RPMI7951 (cell line): ENCODE measurements at regions not wholly inside any gene's neighbourhood (a gene's known extent, or its start where the extent isn't known, plus 50 kb on each side); places are given as distances from the start of the nearest gene placed in this dataset.

Source experiments
- DNase-seq: peaks from one replicate; pipeline ENCODE4 v3.0.0-alpha.2; 2012; ENCODE audit warnings: low read depth

- no peak for DNase-seq
These were observed 80.0 kb downstream of the CENPW start for GRCh38 chr6:126419901-126420300.

GRCh38 chr6:126422912-126423311, 83.0 kb downstream of the CENPW start:
- no peak for DNase-seq

- no peak for DNase-seq
These were observed 87.8 kb downstream of the CENPW start for GRCh38 chr6:126427713-126428112.

- DNase-seq = no peak
These were observed 90.0 kb downstream of the CENPW start for GRCh38 chr6:126429866-126430265.

GRCh38 chr6:126432564-126432963, 92.6 kb downstream of the CENPW start:
- no peak for DNase-seq

GRCh38 chr6:126433927-126434326, 94.0 kb downstream of the CENPW start:
- DNase-seq = no peak

GRCh38 chr6:126437205-126437604, 97.3 kb downstream of the CENPW start:
- no peak for DNase-seq

GRCh38 chr6:126439040-126439439, 99.1 kb downstream of the CENPW start:
- no peak for DNase-seq

GRCh38 chr6:126440923-126441322, 101.0 kb downstream of the CENPW start:
- DNase-seq = no peak

- peak; percentile 23 for DNase-seq
These were observed 104.9 kb downstream of the CENPW start for GRCh38 chr6:126444659-126445273.

- DNase-seq = no peak
These were observed 106.3 kb downstream of the CENPW start for GRCh38 chr6:126446248-126446647.

- DNase-seq = no peak
These were observed 107.5 kb downstream of the CENPW start for GRCh38 chr6:126447367-126447766.

GRCh38 chr6:126461045-126461444, 121.1 kb downstream of the CENPW start:
- no peak for DNase-seq

GRCh38 chr6:126464245-126464644, 124.3 kb downstream of the CENPW start:
- no peak for DNase-seq

- no peak for DNase-seq
These were observed 135.5 kb downstream of the CENPW start for GRCh38 chr6:126475449-126475848.

GRCh38 chr6:126477678-126478077, 137.8 kb downstream of the CENPW start:
- no peak for DNase-seq

GRCh38 chr6:126480268-126480667, 140.4 kb downstream of the CENPW start:
- no peak for DNase-seq

GRCh38 chr6:126481319-126481718, 141.4 kb downstream of the CENPW start:
- DNase-seq = no peak

GRCh38 chr6:126504792-126505191, 164.9 kb downstream of the CENPW start:
- no peak for DNase-seq

GRCh38 chr6:126513198-126513597, 173.3 kb downstream of the CENPW start:
- no peak for DNase-seq

- no peak for DNase-seq
These were observed 176.5 kb downstream of the CENPW start for GRCh38 chr6:126516411-126516810.

- DNase-seq = no peak
These were observed 185.0 kb downstream of the CENPW start for GRCh38 chr6:126524811-126525326.

GRCh38 chr6:126526547-126526946, 186.6 kb downstream of the CENPW start:
- no peak for DNase-seq

GRCh38 chr6:126526996-126527606, 187.2 kb downstream of the CENPW start:
- DNase-seq = no peak
